ENCODE measurements at regions not wholly inside any gene's neighbourhood (a gene's known extent, or its start where the extent isn't known, plus 50 kb on each side); places are given as distances from the start of the nearest gene placed in this dataset.

GRCh38 chrX:97867266-97867665 is 983.6 kb downstream of the RPA4 start:
- no peaks in the 10 kb centered on the region for H4K20me1 ChIP-seq (ENCODE audit: control insufficient read depth, insufficient read depth, insufficient read length)
- no peaks in the 10 kb centered on the region for H3K27me3 Mint-ChIP-seq (ENCODE audit: low read depth)
- WGBS (ENCODE audit: extremely low coverage, insufficient read length, low lambda C conversion rate) = no CpG with 5 or more reads among the region's 2 CpGs
- no peak for DNase-seq
- no peaks in the 10 kb centered on the region for H3K9me3 ChIP-seq (ENCODE audit: control insufficient read depth, low read depth, low read length)
- no peak overlapping the region for H2BK12ac ChIP-seq (ENCODE audit: insufficient read length, low read depth, low read length)
- no peak overlapping the region for H2BK5ac ChIP-seq (ENCODE audit: insufficient read length, low read length)
- no peak overlapping the region for H3K4me3 Mint-ChIP-seq
- H3K23ac ChIP-seq (ENCODE audit: insufficient read length, low read depth, low read length) = no peak overlapping the region
- no peak overlapping the region for H3K9ac ChIP-seq (ENCODE audit: extremely low read depth, insufficient read length, low read length)
- H3K4me1 ChIP-seq (ENCODE audit: insufficient read depth, low read length) = no peaks in the 10 kb centered on the region
- no peak overlapping the region for H3T11ph ChIP-seq (ENCODE audit: low read length)
- TF ChIP-seq, protein P1, sequence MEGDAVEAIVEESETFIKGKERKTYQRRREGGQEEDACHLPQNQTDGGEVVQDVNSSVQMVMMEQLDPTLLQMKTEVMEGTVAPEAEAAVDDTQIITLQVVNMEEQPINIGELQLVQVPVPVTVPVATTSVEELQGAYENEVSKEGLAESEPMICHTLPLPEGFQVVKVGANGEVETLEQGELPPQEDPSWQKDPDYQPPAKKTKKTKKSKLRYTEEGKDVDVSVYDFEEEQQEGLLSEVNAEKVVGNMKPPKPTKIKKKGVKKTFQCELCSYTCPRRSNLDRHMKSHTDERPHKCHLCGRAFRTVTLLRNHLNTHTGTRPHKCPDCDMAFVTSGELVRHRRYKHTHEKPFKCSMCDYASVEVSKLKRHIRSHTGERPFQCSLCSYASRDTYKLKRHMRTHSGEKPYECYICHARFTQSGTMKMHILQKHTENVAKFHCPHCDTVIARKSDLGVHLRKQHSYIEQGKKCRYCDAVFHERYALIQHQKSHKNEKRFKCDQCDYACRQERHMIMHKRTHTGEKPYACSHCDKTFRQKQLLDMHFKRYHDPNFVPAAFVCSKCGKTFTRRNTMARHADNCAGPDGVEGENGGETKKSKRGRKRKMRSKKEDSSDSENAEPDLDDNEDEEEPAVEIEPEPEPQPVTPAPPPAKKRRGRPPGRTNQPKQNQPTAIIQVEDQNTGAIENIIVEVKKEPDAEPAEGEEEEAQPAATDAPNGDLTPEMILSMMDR (conservative IDR thresholded peaks at IDR 0.05) = no peak
- no peaks in the 10 kb centered on the region for H3K9me3 Mint-ChIP-seq
- no peaks in the 10 kb centered on the region for H3K79me1 ChIP-seq (ENCODE audit: insufficient read depth, low read depth, low read length, poor library complexity, severe bottlenecking)
- H2AFZ ChIP-seq (ENCODE audit: low read length) = no peak overlapping the region
- no peak overlapping the region for H2BK20ac ChIP-seq (ENCODE audit: low read depth, low read length, poor library complexity, severe bottlenecking)
- no peak overlapping the region for H3K27ac ChIP-seq (ENCODE audit: insufficient read length, low read depth, low read length)
- H3K23me2 ChIP-seq (ENCODE audit: insufficient read length, low read depth, low read length, poor library complexity, severe bottlenecking) = no peaks in the 10 kb centered on the region
- H4K91ac ChIP-seq (ENCODE audit: insufficient read length, low read depth, low read length) = no peak overlapping the region
- H2AK5ac ChIP-seq (ENCODE audit: insufficient read length, low read length) = no peak overlapping the region
- no peak overlapping the region for H2BK120ac ChIP-seq (ENCODE audit: low read depth, low read length, poor library complexity, severe bottlenecking)
- no peak overlapping the region for H3K14ac ChIP-seq (ENCODE audit: insufficient read depth, low read length)
- no peaks in the 10 kb centered on the region for H3K79me2 ChIP-seq (ENCODE audit: insufficient read depth, low read length)
- H2BK15ac ChIP-seq (ENCODE audit: low read depth, low read length) = no peak overlapping the region
- H3K56ac ChIP-seq (ENCODE audit: insufficient read length, low read depth, low read length) = no peak overlapping the region
- H3K4ac ChIP-seq (ENCODE audit: low read depth, low read length) = no peak overlapping the region
- H4K5ac ChIP-seq (ENCODE audit: insufficient read length, low read depth, low read length) = no peak overlapping the region
- H3K27me3 ChIP-seq (ENCODE audit: insufficient read depth, low read length) = no peaks in the 10 kb centered on the region
- H3K18ac ChIP-seq (ENCODE audit: insufficient read length, low read depth, low read length) = no peak overlapping the region
- H3K27ac Mint-ChIP-seq = no peak overlapping the region
- no peaks in the 10 kb centered on the region for H3K36me3 Mint-ChIP-seq (ENCODE audit: insufficient read depth in 1 of 3, low read depth in 3 of 3)
- no peak overlapping the region for H3K4me2 ChIP-seq (ENCODE audit: insufficient read depth, insufficient read length, low read length)
- H4K8ac ChIP-seq (replicated peaks; ENCODE audit: insufficient read length, low read depth, low read length) = no peak overlapping the region
- H3K4me1 Mint-ChIP-seq = peaks cover 12 to 15% of the 10 kb centered on the region in 2 experiments

All from H9 (cell line).